HG03442 (cell line): ENCODE measurements at regions not wholly inside any gene's neighbourhood (a gene's known extent, or its start where the extent isn't known, plus 50 kb on each side); places are given as distances from the start of the nearest gene placed in this dataset.

Source experiments
- ATAC-seq: cut with Tn5 transposase; IDR thresholded peaks from one replicate; pipeline ENCODE4 v1.9.1; 2021; ENCODE audit warnings: mild to moderate bottlenecking, moderate library complexity; ENCODE audit not compliant: unreplicated experiment

DNA sequence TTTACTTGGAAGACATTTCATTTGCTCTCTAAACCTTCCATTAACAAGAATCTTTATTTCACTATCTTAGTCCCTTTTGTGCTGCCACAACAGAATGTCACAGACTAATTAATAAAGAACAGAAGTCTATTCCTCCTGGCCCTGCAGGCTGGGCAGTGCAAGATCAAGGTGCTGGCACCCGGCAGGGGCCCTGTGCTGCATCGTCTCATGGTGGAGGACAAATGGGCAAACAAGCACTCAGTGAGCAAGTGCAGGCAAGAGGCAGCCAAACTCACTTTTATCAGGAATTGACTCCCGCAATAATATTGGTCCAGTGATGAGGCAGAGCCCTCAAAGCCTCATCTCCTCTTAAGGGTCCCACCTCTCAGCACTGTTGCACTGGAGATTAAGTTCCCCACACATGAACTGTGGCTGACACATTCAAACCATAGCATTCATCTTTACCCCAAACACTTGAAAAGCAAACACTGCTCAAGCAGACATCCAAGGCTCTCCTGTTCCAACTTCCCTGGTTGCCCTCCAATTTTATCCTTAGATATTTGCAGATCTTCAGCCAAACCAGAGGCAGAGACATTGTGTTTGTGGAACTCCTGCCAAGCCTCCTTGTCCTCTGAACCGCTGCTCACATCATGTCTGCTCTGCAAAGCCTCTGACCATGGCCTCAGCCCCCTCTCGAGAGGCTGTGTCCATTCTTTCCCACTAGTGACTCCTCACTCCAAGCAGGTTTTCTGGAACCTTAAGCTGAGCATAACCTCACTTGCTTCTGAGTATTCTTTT is 404.4 kb upstream of the SOX11 start:
- no peak for ATAC-seq

GRCh38 chr2:5290900-5291546 is 401.2 kb upstream of the SOX11 start:
- no peak for ATAC-seq

GRCh38 chr2:5304640-5305039 is 387.5 kb upstream of the SOX11 start:
- no peak for ATAC-seq

- ATAC-seq: no peak
Measured at GRCh38 chr2:5315041-5315440, 377.1 kb upstream of the SOX11 start.

GRCh38 chr2:5315512-5315911 is 376.7 kb upstream of the SOX11 start:
- no peak for ATAC-seq

DNA sequence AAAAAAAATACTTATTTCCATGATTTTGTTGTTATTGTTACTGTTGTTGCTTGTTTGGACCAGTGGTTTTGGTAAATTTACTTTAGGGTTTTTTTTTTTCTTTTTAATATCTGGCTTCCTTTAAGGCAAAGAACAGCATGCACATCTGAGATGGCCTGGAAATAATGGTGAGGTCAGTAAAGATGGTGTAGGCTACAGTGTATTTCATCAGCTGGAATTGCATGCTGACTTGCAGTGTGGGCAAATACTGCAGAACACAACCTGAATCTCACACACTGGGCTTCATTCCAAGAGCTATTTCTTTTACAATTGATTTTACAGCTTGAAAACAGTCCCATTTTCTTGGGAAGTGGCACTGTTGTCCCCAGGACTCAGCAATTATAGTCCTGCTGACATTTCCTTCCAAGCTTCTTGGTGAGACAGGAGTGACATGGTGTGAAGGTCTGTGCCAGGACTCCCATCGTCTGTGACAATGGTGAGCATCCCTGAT is 376.1 kb upstream of the SOX11 start:
- no peak for ATAC-seq

DNA sequence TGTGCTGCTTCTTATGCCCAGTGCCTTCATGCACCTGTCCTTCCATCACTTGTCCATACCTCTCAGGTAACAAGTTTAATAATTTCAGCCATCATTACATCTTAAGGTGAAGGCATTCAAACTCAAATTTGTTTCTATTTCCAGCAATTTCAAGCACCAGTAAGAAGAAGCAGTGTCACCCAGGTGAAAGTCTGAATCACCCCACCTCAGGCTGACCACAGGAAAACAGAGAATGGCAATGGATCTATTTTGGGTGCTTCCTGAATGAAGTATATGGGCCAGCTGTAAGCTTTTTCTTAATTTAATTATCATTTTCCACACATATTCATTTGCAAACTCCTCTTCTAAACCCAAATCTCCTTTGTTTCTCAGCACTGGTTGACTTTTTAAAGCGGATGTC is 372.7 kb upstream of the SOX11 start:
- no peak for ATAC-seq

- ATAC-seq: no peak
Measured at GRCh38 chr2:5322396-5322795, 369.8 kb upstream of the SOX11 start.

DNA sequence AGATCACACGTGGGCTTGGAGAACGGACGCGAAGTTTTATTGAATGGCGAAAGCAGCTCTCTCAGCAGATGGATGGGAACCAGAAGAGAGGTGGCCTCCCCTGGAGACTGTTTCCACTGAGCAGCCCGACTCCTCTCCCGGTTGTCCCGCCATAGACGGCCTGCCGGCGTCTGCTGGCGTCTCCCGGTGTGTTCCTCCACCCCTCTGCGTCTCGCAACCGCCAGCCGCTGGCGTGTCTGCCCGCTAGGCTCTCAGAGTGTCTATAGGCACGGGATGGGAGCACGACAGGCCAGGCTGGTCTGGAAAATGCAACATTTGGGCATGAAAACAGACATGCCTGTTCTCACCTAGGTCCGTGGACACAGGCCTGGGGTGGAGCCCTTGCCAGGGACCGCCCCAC is 366.7 kb upstream of the SOX11 start:
- no peak for ATAC-seq

GRCh38 chr2:5328826-5329225 is 363.4 kb upstream of the SOX11 start:
- ATAC-seq: no peak

DNA sequence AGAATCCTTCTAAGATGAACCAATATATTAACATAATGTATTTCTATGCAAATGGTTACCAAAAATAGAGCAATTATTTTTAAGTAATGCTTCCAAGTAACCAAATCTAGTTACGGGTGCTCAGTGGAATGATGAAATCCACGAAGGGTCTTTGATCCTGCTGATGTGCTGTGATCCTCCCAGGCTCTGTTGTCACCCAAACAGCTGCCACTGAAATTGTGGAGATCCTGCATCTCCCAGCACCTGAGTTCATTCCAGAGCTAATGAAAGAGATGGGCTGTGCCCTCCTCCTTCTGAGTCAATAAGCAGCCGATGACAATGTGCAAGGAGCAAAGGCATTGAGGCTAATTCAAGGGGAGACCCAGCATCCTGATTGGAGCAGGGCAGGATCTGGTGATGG is 362.4 kb upstream of the SOX11 start:
- no peak for ATAC-seq

DNA sequence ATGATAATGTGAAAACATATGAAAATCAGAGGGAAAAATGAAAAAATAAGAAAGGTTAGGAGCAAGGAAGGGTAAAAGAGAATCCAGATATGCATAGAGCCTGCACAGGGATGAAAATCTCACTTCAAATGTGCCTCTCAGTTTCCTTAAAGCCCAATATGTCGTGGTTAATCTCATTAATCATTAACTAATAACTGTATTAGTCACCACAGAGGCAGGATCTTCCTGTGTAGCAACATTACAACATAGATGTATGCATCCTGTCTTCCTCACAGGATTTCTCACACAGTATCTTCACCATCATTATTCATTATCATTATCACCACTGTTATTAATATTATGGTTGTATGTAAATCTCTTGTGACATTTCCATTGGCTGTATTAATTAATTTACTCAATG is 361.2 kb upstream of the SOX11 start:
- no peak for ATAC-seq

DNA sequence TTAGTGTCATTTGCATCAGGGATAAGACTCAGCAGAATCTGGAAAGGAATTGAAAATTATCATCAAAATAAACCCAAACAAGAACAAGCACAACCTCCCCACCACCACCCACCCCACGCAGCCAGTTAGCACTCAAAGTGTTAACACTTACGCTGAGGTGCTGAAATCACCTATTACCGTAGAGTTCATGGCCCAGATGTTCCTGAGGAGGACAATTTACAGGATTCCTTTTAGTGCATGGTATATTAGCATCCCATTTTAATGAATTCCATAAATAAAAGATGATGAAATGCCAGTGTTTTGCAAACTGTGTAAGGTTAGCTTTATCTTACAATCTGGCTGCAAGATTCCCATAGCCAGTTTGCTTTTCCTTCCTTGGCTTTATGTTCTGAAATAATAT is 359.3 kb upstream of the SOX11 start:
- ATAC-seq: no peak

DNA sequence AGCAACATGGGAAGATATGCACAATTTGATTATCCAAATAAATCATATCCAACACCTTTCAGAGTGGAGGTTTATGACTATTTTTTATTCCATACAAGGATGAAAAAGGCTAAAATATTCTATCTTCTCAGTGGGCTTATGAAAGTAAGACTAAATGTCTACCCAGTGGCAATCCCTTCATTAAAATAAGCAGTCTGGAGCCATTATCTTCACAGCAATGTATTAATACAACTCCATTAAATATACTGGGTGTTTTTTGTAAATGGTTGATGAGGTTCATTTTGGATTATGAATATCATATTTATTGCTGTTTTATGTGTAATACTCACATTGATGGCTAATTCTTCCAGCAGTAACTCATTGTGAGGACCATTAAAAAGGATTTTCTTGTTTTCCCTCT is 352.7 kb upstream of the SOX11 start:
- ATAC-seq: no peak

- no peak for ATAC-seq
Measured at GRCh38 chr2:5343785-5344335, 348.3 kb upstream of the SOX11 start.

DNA sequence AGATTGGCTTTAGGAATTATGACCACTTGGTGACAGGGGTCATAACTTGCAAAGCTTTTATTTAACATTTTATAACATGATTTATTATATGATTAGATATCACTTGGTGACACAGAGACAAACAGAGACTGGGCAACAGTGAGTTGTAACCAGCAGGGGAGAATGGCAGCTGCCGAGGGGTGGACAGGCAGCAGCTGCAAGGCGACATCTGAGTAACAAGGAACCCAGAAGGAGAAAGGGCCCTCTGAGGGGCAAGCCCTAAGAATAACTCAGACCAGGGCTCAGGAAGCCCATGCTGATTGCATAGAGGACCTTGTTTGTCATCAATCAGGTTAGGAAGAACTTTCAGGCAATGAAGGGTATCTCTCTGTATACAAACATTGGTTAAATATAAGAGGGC is 339.9 kb upstream of the SOX11 start:
- no peak for ATAC-seq

DNA sequence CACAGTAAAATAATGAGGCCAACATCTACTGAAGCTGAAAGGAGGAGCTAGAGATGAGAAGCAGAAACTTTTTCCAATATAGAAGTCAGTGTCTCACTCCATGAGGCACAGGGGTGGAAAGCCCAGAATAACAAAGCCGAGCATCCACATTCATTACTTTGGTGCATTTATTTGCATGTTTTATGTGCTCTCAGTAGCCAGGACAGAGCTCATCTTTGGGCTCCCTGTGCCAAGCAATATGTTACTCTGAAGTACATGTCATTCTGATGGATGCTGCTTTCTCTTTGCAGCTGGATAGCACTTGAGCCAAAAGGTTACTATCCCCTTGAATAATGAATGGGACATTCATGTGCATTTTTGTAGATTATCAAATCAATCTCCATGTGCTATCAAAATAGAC is 338.6 kb upstream of the SOX11 start:
- no peak for ATAC-seq

DNA sequence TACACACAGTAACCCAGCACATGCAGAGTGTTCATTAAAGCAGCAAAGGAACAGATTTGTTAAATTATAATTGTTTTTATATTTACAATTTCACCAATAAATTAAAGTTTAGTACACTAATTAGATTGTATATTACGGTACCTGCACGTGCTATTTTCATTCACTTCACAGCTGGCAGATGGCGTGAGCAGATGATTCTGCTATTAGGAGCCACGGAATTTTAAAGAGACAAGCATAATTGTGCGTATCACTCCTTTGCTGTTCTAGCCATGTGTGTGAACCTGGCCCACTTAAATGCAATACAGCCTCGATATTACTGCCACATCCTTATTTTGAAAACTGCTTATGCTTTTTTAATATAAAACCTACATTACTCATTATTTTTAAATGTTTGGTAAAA is 332.8 kb upstream of the SOX11 start:
- ATAC-seq: no peak

GRCh38 chr2:5360081-5360480 is 332.1 kb upstream of the SOX11 start:
- no peak for ATAC-seq

GRCh38 chr2:5364361-5364760 is 327.8 kb upstream of the SOX11 start:
- ATAC-seq: no peak

- ATAC-seq: peak; percentile 68
Measured at GRCh38 chr2:5365871-5366461, 326.2 kb upstream of the SOX11 start.

DNA sequence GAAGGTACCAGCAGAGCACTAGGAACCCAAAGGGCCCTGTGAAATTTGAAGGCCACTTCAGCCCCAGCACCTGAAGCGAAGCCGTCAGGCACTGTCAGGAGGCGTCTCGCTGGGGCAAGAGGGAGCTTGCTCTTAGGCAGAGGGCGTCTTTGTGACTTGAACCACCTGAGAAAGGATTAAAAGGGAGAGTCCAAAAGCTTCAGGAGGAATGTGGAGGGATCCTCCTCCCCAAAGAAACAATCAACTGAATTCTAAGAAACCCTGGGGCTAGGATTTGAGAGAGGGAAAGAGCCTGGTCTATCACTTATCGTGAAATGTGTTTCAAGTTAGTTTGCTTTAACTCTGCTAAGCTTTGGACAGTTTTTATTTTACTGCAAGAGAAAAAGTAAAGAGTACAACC is 324.9 kb upstream of the SOX11 start:
- no peak for ATAC-seq
